DMS153 treated with DMSO at 0.1 percent for 48 hours (cell line): ENCODE measurements at regions not wholly inside any gene's neighbourhood (a gene's known extent, or its start where the extent isn't known, plus 50 kb on each side); places are given as distances from the start of the nearest gene placed in this dataset.

Experiments
- DNase-seq: peaks from one replicate; lab custom pipeline; 2025; ENCODE audit not compliant: unreplicated experiment; lab: John Stamatoyannopoulos, UW

GRCh38 chr11:69968396-69969347 is 109.4 kb upstream of the ANO1 start:
- DNase-seq = no peak

- DNase-seq = no peak
These were observed 108.0 kb upstream of the ANO1 start for GRCh38 chr11:69969890-69970784.

- DNase-seq = no peak
These were observed 107.2 kb upstream of the ANO1 start for GRCh38 chr11:69970785-69971535.

- DNase-seq = no peak
These were observed 106.4 kb upstream of the ANO1 start for GRCh38 chr11:69971741-69972140.

- peak; percentile 4 for DNase-seq
These were observed 105.7 kb upstream of the ANO1 start for GRCh38 chr11:69972351-69972802.

- no peak for DNase-seq
These were observed 103.6 kb upstream of the ANO1 start for GRCh38 chr11:69974528-69974927.

GRCh38 chr11:69975822-69976221 is 102.3 kb upstream of the ANO1 start:
- DNase-seq = no peak

- DNase-seq = no peak
These were observed 101.3 kb upstream of the ANO1 start for GRCh38 chr11:69976794-69977193.

GRCh38 chr11:69977951-69978350 is 100.2 kb upstream of the ANO1 start:
- no peak for DNase-seq

GRCh38 chr11:69978841-69979614 is 99.1 kb upstream of the ANO1 start:
- DNase-seq = no peak

GRCh38 chr11:69979632-69980031 is 98.5 kb upstream of the ANO1 start:
- DNase-seq = no peak

GRCh38 chr11:69981119-69981784 is 96.9 kb upstream of the ANO1 start:
- DNase-seq = no peak

GRCh38 chr11:69982690-69983570 is 95.2 kb upstream of the ANO1 start:
- no peak for DNase-seq

- no peak for DNase-seq
These were observed 94.6 kb upstream of the ANO1 start for GRCh38 chr11:69983571-69983877.

- no peak for DNase-seq
These were observed 94.1 kb upstream of the ANO1 start for GRCh38 chr11:69983897-69984438.

- DNase-seq = no peak
These were observed 93.5 kb upstream of the ANO1 start for GRCh38 chr11:69984457-69985261.

- DNase-seq = no peak
These were observed 92.8 kb upstream of the ANO1 start for GRCh38 chr11:69985331-69985640.
